H1 (cell line): ENCODE measurements at regions not wholly inside any gene's neighbourhood (a gene's known extent, or its start where the extent isn't known, plus 50 kb on each side); places are given as distances from the start of the nearest gene placed in this dataset.
A peak's percentile ranks its signal among the peaks of the same experiment; 100 is the strongest.

Experiments
- CTCF ChIA-PET: fragments of 300-600 bp; sonication (Branson Sonifier 250); formaldehyde crosslinking; loops from one replicate; lab custom pipeline; 2021; ENCODE audit not compliant: partially characterized antibody; lab: Charles Lee
- POLR2A ChIA-PET: fragments of 300-600 bp; sonication (Branson Sonifier 250); formaldehyde crosslinking; loops from one replicate; lab custom pipeline; 2021; ENCODE audit warnings: inconsistent platforms; ENCODE audit not compliant: partially characterized antibody; lab: Charles Lee
- DNase-seq, 2 experiments: peaks; one replicate each; pipeline versions ENCODE4 v3.0.0 to v3.0.0-alpha.2; 2010 to 2022; ENCODE audit warnings: low spot score in 2 of 2, low read depth in 1 of 2, mixed read lengths in 1 of 2
- FAIRE-seq: peaks from 2 replicates; lab custom pipeline; 2011; peaks lifted over from hg19 to GRCh38; lab: Jason Lieb, UNC
- H2AFZ ChIP-seq: 2 replicates; pipeline ENCODE4 v1.8.1; 2012; ENCODE audit warnings: low read length, inconsistent platforms
- H2AK5ac ChIP-seq: 2 replicates; pipeline ENCODE4 v1.6.1; 2013; ENCODE audit warnings: low read depth, low read length
- H2BK120ac ChIP-seq: replicated peaks from 2 replicates; pipeline ENCODE3; 2013; ENCODE audit warnings: low read depth, low read length, inconsistent platforms
- H2BK12ac ChIP-seq: 2 replicates; pipeline ENCODE4 v1.6.1; 2013; ENCODE audit warnings: low read depth, low read length
- H2BK15ac ChIP-seq: 2 replicates; pipeline ENCODE4 v1.6.1; 2013; ENCODE audit warnings: low read length
- H2BK20ac ChIP-seq: 2 replicates; pipeline ENCODE4 v1.6.1; 2013; ENCODE audit warnings: low read length
- H2BK5ac ChIP-seq: 2 replicates; pipeline ENCODE4 v1.6.1; 2013; ENCODE audit warnings: low read depth, low read length
- H3K14ac ChIP-seq: 2 replicates; pipeline ENCODE4 v1.6.1; 2013; ENCODE audit warnings: inconsistent platforms; ENCODE audit not compliant: insufficient read length
- H3K18ac ChIP-seq: 2 replicates; pipeline ENCODE4 v1.6.1; 2013; ENCODE audit warnings: low read length; ENCODE audit errors: extremely low read depth
- H3K23ac ChIP-seq: 2 replicates; pipeline ENCODE4 v1.6.1; 2013; ENCODE audit warnings: inconsistent platforms; ENCODE audit not compliant: insufficient read length
- H3K23me2 ChIP-seq: 2 replicates; pipeline ENCODE4 v1.6.1; 2013; ENCODE audit warnings: low read depth, low read length
- H3K27ac ChIP-seq: 2 replicates; pipeline ENCODE4 v1.6.1; 2011; ENCODE audit warnings: low read depth, low read length, inconsistent platforms
- H3K27me3 ChIP-seq, 4 experiments: replicated peaks in 1 of 4; 1 replicate in 1 of 4; 2 replicates in 3 of 4; pipeline versions ENCODE4 v1.6.1 to v1.8.1; 2011 to 2013; ENCODE audit warnings: low read length in 3 of 4, mild to moderate bottlenecking in 3 of 4, inconsistent platforms in 2 of 4, mixed read lengths in 2 of 4, moderate library complexity in 1 of 4; ENCODE audit not compliant: control insufficient read depth in 3 of 4, insufficient read depth in 3 of 4; ENCODE audit errors: extremely low read depth in 1 of 4
- H3K36me3 ChIP-seq, 4 experiments: 2 replicates each; pipeline versions ENCODE4 v1.6.1 to v1.8.1; 2011 to 2013; ENCODE audit warnings: mild to moderate bottlenecking in 4 of 4, low read length in 3 of 4, moderate library complexity in 2 of 4, control low read depth in 1 of 4, inconsistent platforms in 1 of 4; ENCODE audit not compliant: insufficient read depth in 4 of 4, control insufficient read depth in 2 of 4
- H3K4ac ChIP-seq: replicated peaks from 2 replicates; pipeline ENCODE3; 2013; ENCODE audit warnings: low read length, low read depth, mixed read lengths, inconsistent platforms; ENCODE audit not compliant: insufficient read length
- H3K4me1 ChIP-seq, 4 experiments: replicated peaks in 1 of 4; 1 replicate in 1 of 4; 2 replicates in 3 of 4; pipeline versions ENCODE4 v1.6.1 to v1.8.1; 2011 to 2013; ENCODE audit warnings: low read length in 3 of 4, inconsistent platforms in 2 of 4, mixed read lengths in 1 of 4; ENCODE audit not compliant: insufficient read depth in 4 of 4, control insufficient read depth in 3 of 4
- H3K4me2 ChIP-seq, 2 experiments: 2 replicates each; pipeline versions ENCODE4 v1.6.1 to v1.8.1; 2011 to 2013; ENCODE audit warnings: low read depth in 2 of 2, low read length in 2 of 2, control low read depth in 1 of 2, inconsistent platforms in 1 of 2, mild to moderate bottlenecking in 1 of 2; ENCODE audit not compliant: insufficient read depth in 1 of 2
- H3K4me3 ChIP-seq, 4 experiments: fragments of 200-600, 300-600 bp in 1 of 4; sonication (generic), shearing (Covaris generic), sonication (Bioruptor Twin) in 1 of 4; 2 replicates each; pipeline versions ENCODE4 v1.5.1 to v1.8.1; 2011 to 2016; ENCODE audit warnings: low read length in 4 of 4, low read depth in 3 of 4, control low read depth in 2 of 4, inconsistent platforms in 2 of 4, mild to moderate bottlenecking in 2 of 4, mixed read lengths in 1 of 4, moderate library complexity in 1 of 4; ENCODE audit not compliant: insufficient read depth in 2 of 4; ENCODE audit errors: extremely low read depth in 1 of 4
- H3K56ac ChIP-seq: replicated peaks from 2 replicates; pipeline ENCODE3; 2013; ENCODE audit warnings: low read depth, mild to moderate bottlenecking, mixed read lengths, low read length, inconsistent platforms; ENCODE audit not compliant: insufficient read length
- H3K79me1 ChIP-seq: 2 replicates; pipeline ENCODE4 v1.6.1; 2013; ENCODE audit warnings: low read depth, low read length, control low read depth
- H3K79me2 ChIP-seq, 2 experiments: 2 replicates each; pipeline versions ENCODE4 v1.6.1 to v1.8.1; 2012 to 2013; ENCODE audit warnings: low read length in 2 of 2, mild to moderate bottlenecking in 2 of 2, inconsistent platforms in 1 of 2; ENCODE audit not compliant: insufficient read depth in 2 of 2, control insufficient read depth in 1 of 2
- H3K9ac ChIP-seq, 4 experiments: replicated peaks in 1 of 4; 1 replicate in 1 of 4; 2 replicates in 3 of 4; pipeline versions ENCODE4 v1.6.1 to v1.8.1; 2011 to 2013; ENCODE audit warnings: low read depth in 3 of 4, low read length in 3 of 4, control low read depth in 2 of 4, mild to moderate bottlenecking in 2 of 4, moderate library complexity in 2 of 4, inconsistent platforms in 1 of 4; ENCODE audit errors: extremely low read depth in 1 of 4
- H3K9me3 ChIP-seq, 2 experiments: 2 replicates each; pipeline versions ENCODE4 v1.6.1 to v1.8.1; 2012 to 2013; ENCODE audit warnings: mild to moderate bottlenecking in 2 of 2, moderate library complexity in 2 of 2, control low read depth in 1 of 2, inconsistent platforms in 1 of 2, low read depth in 1 of 2, low read length in 1 of 2, mixed read lengths in 1 of 2; ENCODE audit not compliant: insufficient read depth in 2 of 2
- H4K20me1 ChIP-seq, 2 experiments: replicated peaks in 1 of 2; 2 replicates each; pipeline versions ENCODE3 to v1.8.1; 2011 to 2013; ENCODE audit warnings: inconsistent platforms in 2 of 2, low read length in 2 of 2, mild to moderate bottlenecking in 1 of 2; ENCODE audit not compliant: insufficient read depth in 2 of 2, control insufficient read depth in 1 of 2
- H4K5ac ChIP-seq: 2 replicates; pipeline ENCODE4 v1.6.1; 2013; ENCODE audit warnings: low read length, low read depth, mixed read lengths, inconsistent platforms; ENCODE audit not compliant: insufficient read length
- H4K8ac ChIP-seq: 2 replicates; pipeline ENCODE4 v1.8.0; 2013; ENCODE audit warnings: mild to moderate bottlenecking, moderate library complexity, low read length, inconsistent platforms; ENCODE audit not compliant: insufficient read depth; ENCODE audit errors: extremely low read depth
- H4K91ac ChIP-seq: replicated peaks from 2 replicates; pipeline ENCODE3; 2013; ENCODE audit warnings: low read length, mixed read lengths, inconsistent platforms; ENCODE audit not compliant: insufficient read length
- ASH2L ChIP-seq: fragments of 200-600, 300-600 bp; sonication (generic); IDR thresholded peaks from one replicate; pipeline ENCODE4 v1.7.1; 2017; ENCODE audit warnings: low read length
- CBX8 ChIP-seq: fragments of 300-800, 300-1000 bp; sonication (generic); IDR thresholded peaks from 2 replicates; pipeline ENCODE4 v1.7.1; 2016; ENCODE audit warnings: low read depth, low read length, borderline replicate concordance
- JUND ChIP-seq: IDR thresholded peaks from 2 replicates; pipeline ENCODE4 v1.6.1; 2011; ENCODE audit warnings: mild to moderate bottlenecking, improper control_type of control experiment, low read length
- NRF1 ChIP-seq: IDR thresholded peaks from 2 replicates; pipeline ENCODE4 v1.6.1; 2011; ENCODE audit warnings: mild to moderate bottlenecking, low read depth, low read length, improper control_type of control experiment
- PHF8 ChIP-seq: fragments of 200-600 bp; sonication (generic); conservative IDR thresholded peaks from 2 replicates; pipeline ENCODE4 v1.7.1; 2012; ENCODE audit warnings: low read depth, mild to moderate bottlenecking, inconsistent platforms, low read length, moderate library complexity
- RAD21 ChIP-seq, 2 experiments: IDR thresholded peaks in 1 of 2; conservative IDR thresholded peaks in 1 of 2; 2 replicates each; pipeline ENCODE4 v1.6.1; 2011; ENCODE audit warnings: low read depth in 2 of 2, low read length in 2 of 2, improper control_type of control experiment in 1 of 2, inconsistent platforms in 1 of 2, mild to moderate bottlenecking in 1 of 2, moderate library complexity in 1 of 2
- RXRA ChIP-seq: IDR thresholded peaks from 2 replicates; pipeline ENCODE4 v1.6.1; 2011; ENCODE audit warnings: low read depth, mild to moderate bottlenecking, low read length, moderate library complexity; ENCODE audit not compliant: insufficient read depth
- SAP30 ChIP-seq: fragments of 300-600 bp; sonication (generic); IDR thresholded peaks from 2 replicates; pipeline ENCODE4 v1.7.1; 2012; ENCODE audit warnings: low read length, moderate library complexity, mild to moderate bottlenecking, inconsistent platforms; ENCODE audit not compliant: insufficient read depth, insufficient replicate concordance
- SP4 ChIP-seq: IDR thresholded peaks from 2 replicates; pipeline ENCODE4 v1.6.1; 2012; ENCODE audit warnings: low read length, inconsistent platforms
- USF2 ChIP-seq: IDR thresholded peaks from 2 replicates; pipeline ENCODE4 v1.6.1; 2011; ENCODE audit warnings: low read length, improper control_type of control experiment
- whole genome bisulfite sequencing, 2 experiments: shearing (Covaris generic) in 1 of 2; methylation state at CpG; one replicate each; pipeline versions ENCODE4 v1.1.6 to v1.1.7; 2013 to 2015; ENCODE audit warnings: low lambda C conversion rate in 2 of 2, mixed read lengths in 2 of 2, inconsistent platforms in 1 of 2, low coverage in 1 of 2, missing lambda C conversion rate in 1 of 2; ENCODE audit not compliant: insufficient replicate concordance in 2 of 2, insufficient coverage in 1 of 2, insufficient read length in 1 of 2; ENCODE audit errors: extremely low coverage in 1 of 2, missing lambda C conversion rate in 1 of 2; 5-methylcytosine and 5-hydroxymethylcytosine counted together
- TF ChIP-seq, protein P1 (sequence below), 3 experiments: IDR thresholded peaks; 1 replicate in 2 of 3; 2 replicates in 1 of 3; pipeline versions ENCODE4 v1.5.1 to v1.6.1; 2011; ENCODE audit warnings: low read length in 3 of 3, mild to moderate bottlenecking in 3 of 3, inconsistent platforms in 2 of 3, low read depth in 1 of 3, moderate library complexity in 1 of 3; ENCODE audit not compliant: insufficient read depth in 1 of 3; ENCODE audit errors: control extremely low read depth in 1 of 3

DNA sequence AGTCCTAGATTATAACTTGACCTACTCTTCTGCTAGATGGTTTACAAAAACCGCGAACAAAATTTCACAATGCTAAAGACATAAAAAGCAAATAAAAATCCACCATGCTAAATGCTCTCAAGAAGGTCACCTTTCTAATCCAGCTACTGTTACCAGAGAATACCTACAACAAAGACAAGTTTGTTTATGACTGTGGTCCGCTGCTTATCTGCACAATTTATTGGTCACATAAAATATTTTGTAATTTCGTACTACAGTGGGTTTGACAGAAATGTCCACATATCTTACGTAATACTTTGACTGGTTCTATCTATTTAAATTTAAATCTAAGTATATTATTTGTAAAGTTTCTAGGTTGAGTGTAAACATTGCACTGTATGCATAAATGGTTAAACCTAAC lies 257.6 kb upstream of the ZNF608 start:
- Histone ChIP-seq H3K79me1 (no peaks in the 10 kb centered on the region), H3K4me2 (no peak overlapping the region)
- TF ChIP-seq CBX8 (no peak), NRF1 (no peak), USF2 (no peak), PHF8 (no peak), ASH2L (no peak), SP4 (no peak), JUND (no peak), SAP30 (no peak), RAD21 (IDR thresholded peaks at IDR 0.05 in 1 of 2, conservative IDR thresholded peaks at IDR 0.05 in 1 of 2; ENCODE audit: low read depth in 2 of 2, low read length in 2 of 2) (no peak), RXRA (no peak)
- TF ChIP-seq, protein P1, sequence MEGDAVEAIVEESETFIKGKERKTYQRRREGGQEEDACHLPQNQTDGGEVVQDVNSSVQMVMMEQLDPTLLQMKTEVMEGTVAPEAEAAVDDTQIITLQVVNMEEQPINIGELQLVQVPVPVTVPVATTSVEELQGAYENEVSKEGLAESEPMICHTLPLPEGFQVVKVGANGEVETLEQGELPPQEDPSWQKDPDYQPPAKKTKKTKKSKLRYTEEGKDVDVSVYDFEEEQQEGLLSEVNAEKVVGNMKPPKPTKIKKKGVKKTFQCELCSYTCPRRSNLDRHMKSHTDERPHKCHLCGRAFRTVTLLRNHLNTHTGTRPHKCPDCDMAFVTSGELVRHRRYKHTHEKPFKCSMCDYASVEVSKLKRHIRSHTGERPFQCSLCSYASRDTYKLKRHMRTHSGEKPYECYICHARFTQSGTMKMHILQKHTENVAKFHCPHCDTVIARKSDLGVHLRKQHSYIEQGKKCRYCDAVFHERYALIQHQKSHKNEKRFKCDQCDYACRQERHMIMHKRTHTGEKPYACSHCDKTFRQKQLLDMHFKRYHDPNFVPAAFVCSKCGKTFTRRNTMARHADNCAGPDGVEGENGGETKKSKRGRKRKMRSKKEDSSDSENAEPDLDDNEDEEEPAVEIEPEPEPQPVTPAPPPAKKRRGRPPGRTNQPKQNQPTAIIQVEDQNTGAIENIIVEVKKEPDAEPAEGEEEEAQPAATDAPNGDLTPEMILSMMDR (IDR thresholded peaks at IDR 0.05; ENCODE audit: control extremely low read depth in 1 of 3, insufficient read depth in 1 of 3, low read depth in 1 of 3, low read length in 3 of 3) = no peak

More for the DNA sequence above, 257.6 kb upstream of the ZNF608 start:
- Histone ChIP-seq H3K4me3 (no peak overlapping the region), H3K23ac (no peak overlapping the region), H2BK12ac (no peak overlapping the region), H2BK20ac (peak overlapping the region; percentile 81; the same call in 1 of the 2 replicates), H3K36me3 (no peaks in the 10 kb centered on the region), H3K27me3 (no peaks in the 10 kb centered on the region), H3K79me2 (no peaks in the 10 kb centered on the region), H2BK120ac (peak overlapping the region; percentile 6), H3K4ac (no peak overlapping the region), H3K14ac (no peak overlapping the region), H3K23me2 (no peaks in the 10 kb centered on the region; the same call in 1 of the 2 replicates), H2AK5ac (no peak overlapping the region), H2BK15ac (no peak overlapping the region), H3K9ac (no peak overlapping the region), H3K18ac (no peak overlapping the region), H4K20me1 (no peaks in the 10 kb centered on the region), H4K5ac (no peak overlapping the region), H3K56ac (no peak overlapping the region), H3K4me1 (peaks cover 4 to 14% (median 6%) of the 10 kb centered on the region in 4 experiments; a peak in 4 of 7 replicates), H4K8ac (no peak overlapping the region), H3K9me3 (no peaks in the 10 kb centered on the region), H4K91ac (no peak overlapping the region), H2AFZ (no peak overlapping the region), H2BK5ac (no peak overlapping the region), H3K27ac (no peak overlapping the region)
- ChIA-PET POLR2A (no interaction called here), CTCF (no interaction called here)
- 89% methylated on average over 5 of the region's 5 CpGs; no CpG with 5 or more reads in 1 of the 2 experiments for WGBS, 2 experiments
- DNase-seq = no peak
- FAIRE-seq = no peak
